MM.1S (cell line): ENCODE measurements at regions not wholly inside any gene's neighbourhood (a gene's known extent, or its start where the extent isn't known, plus 50 kb on each side); places are given as distances from the start of the nearest gene placed in this dataset.
A peak's percentile ranks its signal among the peaks of the same experiment; 100 is the strongest.
"Not testable (repeated sequence)": the region's sequence is repeated elsewhere in the genome, so short reads cannot be mapped to it uniquely, and the experiment has no call there.

Source experiments
- DNase-seq: peaks from one replicate; pipeline ENCODE4 v3.0.0-alpha.2; 2015
- H2AFZ ChIP-seq: fragments of 300-600 bp; sonication (generic); 2 replicates; pipeline ENCODE4 v1.6.0; 2016; ENCODE audit warnings: antibody characterized with exemption, low read length
- H3F3A ChIP-seq: fragments of 300-600 bp; sonication (generic); 2 replicates; pipeline ENCODE4 v1.6.1; 2016; ENCODE audit warnings: mild to moderate bottlenecking, antibody characterized with exemption, low read length, moderate library complexity, mixed read lengths; ENCODE audit not compliant: insufficient read depth
- H3K27ac ChIP-seq: fragments of 300-600 bp; sonication (generic); 2 replicates; pipeline ENCODE4 v1.5.1; 2016; ENCODE audit warnings: mild to moderate bottlenecking, low read length
- H3K27me3 ChIP-seq: fragments of 300-600 bp; sonication (generic); replicated peaks from 2 replicates; pipeline ENCODE4 v1.6.0; 2016; ENCODE audit warnings: low read length; ENCODE audit not compliant: insufficient read depth
- H3K36me3 ChIP-seq: fragments of 300-600 bp; sonication (generic); replicated peaks from 2 replicates; pipeline ENCODE4 v1.6.1; 2016; ENCODE audit warnings: mild to moderate bottlenecking, low read length, mixed read lengths; ENCODE audit not compliant: insufficient read depth
- H3K4me1 ChIP-seq: fragments of 300-600 bp; sonication (generic); 2 replicates; pipeline ENCODE4 v1.6.1; 2016; ENCODE audit warnings: low read length, mixed read lengths
- H3K4me2 ChIP-seq: fragments of 300-600 bp; sonication (generic); 2 replicates; pipeline ENCODE4 v1.6.0; 2016; ENCODE audit warnings: low read depth, low read length
- H3K4me3 ChIP-seq: fragments of 300-600 bp; sonication (generic); 2 replicates; pipeline ENCODE4 v1.5.1; 2016; ENCODE audit warnings: low read length, mixed read lengths
- H3K79me2 ChIP-seq: fragments of 300-600 bp; sonication (generic); 2 replicates; pipeline ENCODE4 v1.6.1; 2016; ENCODE audit warnings: mixed run types, low read length, mixed read lengths
- H3K9ac ChIP-seq: fragments of 300-600 bp; sonication (generic); 2 replicates; pipeline ENCODE4 v1.6.1; 2016; ENCODE audit warnings: low read length, mixed read lengths
- H3K9me2 ChIP-seq: fragments of 300-600 bp; sonication (generic); replicated peaks from 2 replicates; pipeline ENCODE4 v1.6.1; 2016; ENCODE audit warnings: mild to moderate bottlenecking, low read length, mixed read lengths; ENCODE audit not compliant: insufficient read depth
- H3K9me3 ChIP-seq: fragments of 300-600 bp; sonication (generic); replicated peaks from 2 replicates; pipeline ENCODE4 v1.6.1; 2016; ENCODE audit warnings: mild to moderate bottlenecking, low read length, mixed read lengths; ENCODE audit not compliant: insufficient read depth
- H4K20me1 ChIP-seq: fragments of 300-600 bp; sonication (generic); 2 replicates; pipeline ENCODE4 v1.6.1; 2016; ENCODE audit warnings: mild to moderate bottlenecking, low read length, moderate library complexity, mixed read lengths; ENCODE audit not compliant: insufficient read depth
- CTCF ChIP-seq: fragments of 300-600 bp; sonication (generic); IDR thresholded peaks from 2 replicates; pipeline ENCODE4 v1.5.1; 2016; ENCODE audit warnings: antibody characterized with exemption, low read length, mixed read lengths
- EZH2 ChIP-seq: fragments of 300-600 bp; sonication (generic); optimal IDR thresholded peaks from 2 replicates; pipeline ENCODE3; 2017; ENCODE audit warnings: low read depth, mild to moderate bottlenecking, antibody characterized with exemption, low read length, mixed read lengths
- EZH2phosphoT487 ChIP-seq: fragments of 300-600 bp; sonication (generic); IDR thresholded peaks from 2 replicates; pipeline ENCODE4 v1.6.1; 2018; ENCODE audit warnings: antibody characterized with exemption, low read length

- peak overlapping the region; percentile 6; the same call in 1 of the 2 replicates for H3K4me2 ChIP-seq
- H3K9ac ChIP-seq, result peak overlapping the region; percentile 2; the same call in 1 of the 2 replicates
- H4K20me1 ChIP-seq, result no peaks in the 10 kb centered on the region
- H3K79me2 ChIP-seq, result no peaks in the 10 kb centered on the region
- TF ChIP-seq CTCF (no peak), EZH2phosphoT487 (no peak), EZH2 (no peak)
- H3K4me1 ChIP-seq, result 0 out of 2 replicates have a peak, but pooled peaks cover 8% of the 10 kb centered on the region
- H3F3A ChIP-seq, result 0 out of 2 replicates have a peak, but pooled peaks cover 4% of the 10 kb centered on the region
- peak overlapping the region; percentile 9; the same call in 1 of the 2 replicates for H3K27ac ChIP-seq
- peak; percentile 8 for DNase-seq
- H3K27me3 ChIP-seq, result no peaks in the 10 kb centered on the region
- no peaks in the 10 kb centered on the region for H3K36me3 ChIP-seq
- H3K4me3 ChIP-seq, result no peak overlapping the region
- H2AFZ ChIP-seq, result no peak overlapping the region
- H3K9me2 ChIP-seq, result no peaks in the 10 kb centered on the region
- no peaks in the 10 kb centered on the region for H3K9me3 ChIP-seq
Measured at GRCh38 chr3:26293329-26293844, 329.2 kb upstream of the LRRC3B start.

GRCh38 chr3:26307192-26307591 lies 315.4 kb upstream of the LRRC3B start:
- Histone ChIP-seq H3K79me2 (no peaks in the 10 kb centered on the region), H3K9ac (no peak overlapping the region), H4K20me1 (no peaks in the 10 kb centered on the region), H3K9me3 (no peaks in the 10 kb centered on the region), H3K27ac (no peak overlapping the region), H2AFZ (no peak overlapping the region), H3K9me2 (no peaks in the 10 kb centered on the region), H3K27me3 (no peaks in the 10 kb centered on the region), H3K4me1 (no peaks in the 10 kb centered on the region), H3F3A (no peaks in the 10 kb centered on the region), H3K4me3 (no peak overlapping the region), H3K36me3 (no peaks in the 10 kb centered on the region), H3K4me2 (no peak overlapping the region)
- no peak for TF ChIP-seq EZH2phosphoT487
- TF ChIP-seq CTCF, result no peak
- no peak for TF ChIP-seq EZH2
- no peak for DNase-seq

- Histone ChIP-seq H3K4me2 (no peak overlapping the region), H3K4me1 (no peaks in the 10 kb centered on the region), H3K4me3 (no peak overlapping the region), H3F3A (no peaks in the 10 kb centered on the region), H2AFZ (no peak overlapping the region), H3K79me2 (no peaks in the 10 kb centered on the region), H3K9me3 (no peaks in the 10 kb centered on the region), H3K27ac (no peak overlapping the region), H3K36me3 (no peaks in the 10 kb centered on the region), H3K27me3 (no peaks in the 10 kb centered on the region), H4K20me1 (no peaks in the 10 kb centered on the region), H3K9ac (no peak overlapping the region), H3K9me2 (no peaks in the 10 kb centered on the region)
- no peak for TF ChIP-seq EZH2phosphoT487
- DNase-seq, result no peak
Measured at GRCh38 chr3:26307787-26308186, 314.8 kb upstream of the LRRC3B start.

- no peaks in the 10 kb centered on the region for H3K36me3 ChIP-seq
Measured at GRCh38 chr3:26308454-26308853, 314.1 kb upstream of the LRRC3B start.

GRCh38 chr3:26309536-26309935 lies 313.0 kb upstream of the LRRC3B start:
- not testable (repeated sequence) for H3K9me3 ChIP-seq, H3K27me3 ChIP-seq

More at GRCh38 chr3:26308454-26308853, 314.1 kb upstream of the LRRC3B start:
- H3K79me2 ChIP-seq, result no peaks in the 10 kb centered on the region
- no peak overlapping the region for H3K4me2 ChIP-seq
- TF ChIP-seq EZH2phosphoT487 (no peak), CTCF (no peak), EZH2 (no peak)
- DNase-seq, result no peak
- H3K9ac ChIP-seq, result no peak overlapping the region
- no peak overlapping the region for H2AFZ ChIP-seq
- H3K27me3 ChIP-seq, result no peaks in the 10 kb centered on the region
- H3K4me1 ChIP-seq, result no peaks in the 10 kb centered on the region
- no peaks in the 10 kb centered on the region for H3K9me3 ChIP-seq
- no peaks in the 10 kb centered on the region for H3F3A ChIP-seq
- H3K27ac ChIP-seq, result no peak overlapping the region
- no peaks in the 10 kb centered on the region for H4K20me1 ChIP-seq
- no peaks in the 10 kb centered on the region for H3K9me2 ChIP-seq
- no peak overlapping the region for H3K4me3 ChIP-seq

More at GRCh38 chr3:26309536-26309935, 313.0 kb upstream of the LRRC3B start:
- H3K79me2 ChIP-seq, H3K9ac ChIP-seq, H3F3A ChIP-seq, H3K36me3 ChIP-seq, H3K4me1 ChIP-seq, H3K9me2 ChIP-seq, H3K27ac ChIP-seq, DNase-seq, H3K4me3 ChIP-seq, H3K4me2 ChIP-seq, H4K20me1 ChIP-seq, H2AFZ ChIP-seq: not testable (repeated sequence)
